GM12878 (cell line): ENCODE measurements at regions not wholly inside any gene's neighbourhood (a gene's known extent, or its start where the extent isn't known, plus 50 kb on each side); places are given as distances from the start of the nearest gene placed in this dataset.

Experiments
- CTCF ChIP-seq, 3 experiments: IDR thresholded peaks in 2 of 3; conservative IDR thresholded peaks in 1 of 3; 2 replicates each; pipeline ENCODE4 v1.5.1; 2011; ENCODE audit warnings: low read depth in 3 of 3, low read length in 3 of 3, mild to moderate bottlenecking in 3 of 3, control low read depth in 2 of 3, moderate library complexity in 2 of 3, inconsistent platforms in 1 of 3, mixed read lengths in 1 of 3; ENCODE audit not compliant: control insufficient read depth in 2 of 3, insufficient read depth in 1 of 3; ENCODE audit errors: extremely low read depth in 1 of 3
- EP300 ChIP-seq, 2 experiments: fragments of 150-350 bp in 1 of 2; IDR thresholded peaks; 2 replicates each; pipeline ENCODE4 v1.6.1; 2011 to 2012; ENCODE audit warnings: low read depth in 2 of 2, low read length in 2 of 2, borderline replicate concordance in 1 of 2, improper control_type of control experiment in 1 of 2, inconsistent platforms in 1 of 2; ENCODE audit not compliant: control insufficient read depth in 1 of 2
- POLR2A ChIP-seq: IDR thresholded peaks from 2 replicates; pipeline ENCODE4 v1.6.1; 2011; ENCODE audit warnings: low read depth, mild to moderate bottlenecking, low read length
- SUZ12 ChIP-seq: fragments of 200-600 bp; sonication (generic); IDR thresholded peaks from one replicate; pipeline ENCODE4 v1.6.1; 2018; ENCODE audit warnings: antibody characterized with exemption, mild to moderate bottlenecking; ENCODE audit not compliant: unreplicated experiment
- TCF12 ChIP-seq: IDR thresholded peaks from 2 replicates; pipeline ENCODE4 v1.6.1; 2011; ENCODE audit warnings: low read depth, mild to moderate bottlenecking, low read length
- TF ChIP-seq, protein P1 (sequence below): fragments of 450-650 bp; formaldehyde crosslinking; IDR thresholded peaks from 2 replicates; pipeline ENCODE4 v1.4.0; 2020; ENCODE audit warnings: mild to moderate bottlenecking, moderate library complexity
- TF ChIP-seq, protein P2 (sequence below): IDR thresholded peaks from 2 replicates; pipeline ENCODE4 v1.6.1; 2011; ENCODE audit warnings: borderline replicate concordance, low read depth, mild to moderate bottlenecking, moderate library complexity, mixed read lengths, low read length; ENCODE audit not compliant: insufficient read depth; ENCODE audit errors: extremely low read length
- TF ChIP-seq, protein P3 (sequence below): IDR thresholded peaks from 2 replicates; pipeline ENCODE4 v1.6.1; 2012; ENCODE audit warnings: low read depth, low read length, improper control_type of control experiment

DNA sequence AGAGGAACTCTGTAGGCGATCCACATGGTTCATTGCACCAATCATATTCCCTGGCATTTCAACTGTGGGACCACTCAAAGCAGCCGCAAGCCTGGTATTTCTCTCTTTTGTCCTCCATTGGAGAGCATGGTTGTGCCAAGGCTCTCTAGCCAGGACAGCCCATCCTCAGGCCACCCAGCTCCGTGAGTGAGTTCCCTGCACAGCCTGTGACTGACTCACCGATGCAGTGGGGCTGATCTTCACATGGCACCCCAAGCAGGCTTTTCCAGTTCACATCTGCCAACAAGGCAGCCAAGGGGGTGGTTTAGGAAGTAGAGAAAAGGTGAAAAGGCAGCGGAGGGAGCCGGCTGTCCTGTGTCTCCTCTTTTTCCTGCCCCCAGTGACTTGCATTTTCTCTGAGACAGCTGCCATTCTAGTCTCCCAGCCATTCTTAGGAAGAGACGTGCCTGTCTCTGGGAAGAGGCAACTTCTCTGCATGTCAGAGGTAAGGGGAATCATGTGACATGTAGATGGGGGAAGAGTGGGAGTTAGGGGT, 69.2 kb downstream of the MID1IP1 start:
- TF ChIP-seq, protein P1, sequence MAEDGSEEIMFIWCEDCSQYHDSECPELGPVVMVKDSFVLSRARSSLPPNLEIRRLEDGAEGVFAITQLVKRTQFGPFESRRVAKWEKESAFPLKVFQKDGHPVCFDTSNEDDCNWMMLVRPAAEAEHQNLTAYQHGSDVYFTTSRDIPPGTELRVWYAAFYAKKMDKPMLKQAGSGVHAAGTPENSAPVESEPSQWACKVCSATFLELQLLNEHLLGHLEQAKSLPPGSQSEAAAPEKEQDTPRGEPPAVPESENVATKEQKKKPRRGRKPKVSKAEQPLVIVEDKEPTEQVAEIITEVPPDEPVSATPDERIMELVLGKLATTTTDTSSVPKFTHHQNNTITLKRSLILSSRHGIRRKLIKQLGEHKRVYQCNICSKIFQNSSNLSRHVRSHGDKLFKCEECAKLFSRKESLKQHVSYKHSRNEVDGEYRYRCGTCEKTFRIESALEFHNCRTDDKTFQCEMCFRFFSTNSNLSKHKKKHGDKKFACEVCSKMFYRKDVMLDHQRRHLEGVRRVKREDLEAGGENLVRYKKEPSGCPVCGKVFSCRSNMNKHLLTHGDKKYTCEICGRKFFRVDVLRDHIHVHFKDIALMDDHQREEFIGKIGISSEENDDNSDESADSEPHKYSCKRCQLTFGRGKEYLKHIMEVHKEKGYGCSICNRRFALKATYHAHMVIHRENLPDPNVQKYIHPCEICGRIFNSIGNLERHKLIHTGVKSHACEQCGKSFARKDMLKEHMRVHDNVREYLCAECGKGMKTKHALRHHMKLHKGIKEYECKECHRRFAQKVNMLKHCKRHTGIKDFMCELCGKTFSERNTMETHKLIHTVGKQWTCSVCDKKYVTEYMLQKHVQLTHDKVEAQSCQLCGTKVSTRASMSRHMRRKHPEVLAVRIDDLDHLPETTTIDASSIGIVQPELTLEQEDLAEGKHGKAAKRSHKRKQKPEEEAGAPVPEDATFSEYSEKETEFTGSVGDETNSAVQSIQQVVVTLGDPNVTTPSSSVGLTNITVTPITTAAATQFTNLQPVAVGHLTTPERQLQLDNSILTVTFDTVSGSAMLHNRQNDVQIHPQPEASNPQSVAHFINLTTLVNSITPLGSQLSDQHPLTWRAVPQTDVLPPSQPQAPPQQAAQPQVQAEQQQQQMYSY (CRISPR knock-in tag): no peak
- no peak for TF ChIP-seq CTCF (IDR thresholded peaks at IDR 0.05 in 2 of 3, conservative IDR thresholded peaks at IDR 0.05 in 1 of 3; ENCODE audit: control insufficient read depth in 2 of 3, extremely low read depth in 1 of 3, insufficient read depth in 1 of 3, low read depth in 3 of 3, low read length in 3 of 3)
- TF ChIP-seq POLR2A: no peak
- TF ChIP-seq SUZ12: no peak
- TF ChIP-seq, protein P2, sequence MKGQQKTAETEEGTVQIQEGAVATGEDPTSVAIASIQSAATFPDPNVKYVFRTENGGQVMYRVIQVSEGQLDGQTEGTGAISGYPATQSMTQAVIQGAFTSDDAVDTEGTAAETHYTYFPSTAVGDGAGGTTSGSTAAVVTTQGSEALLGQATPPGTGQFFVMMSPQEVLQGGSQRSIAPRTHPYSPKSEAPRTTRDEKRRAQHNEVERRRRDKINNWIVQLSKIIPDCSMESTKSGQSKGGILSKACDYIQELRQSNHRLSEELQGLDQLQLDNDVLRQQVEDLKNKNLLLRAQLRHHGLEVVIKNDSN: no peak
- no peak for TF ChIP-seq EP300 (IDR thresholded peaks at IDR 0.05; ENCODE audit: borderline replicate concordance in 1 of 2, control insufficient read depth in 1 of 2, low read depth in 2 of 2, low read length in 2 of 2)
- TF ChIP-seq, protein P3, sequence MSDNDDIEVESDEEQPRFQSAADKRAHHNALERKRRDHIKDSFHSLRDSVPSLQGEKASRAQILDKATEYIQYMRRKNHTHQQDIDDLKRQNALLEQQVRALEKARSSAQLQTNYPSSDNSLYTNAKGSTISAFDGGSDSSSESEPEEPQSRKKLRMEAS: no peak
- TF ChIP-seq TCF12: no peak
